Fibroblast of gingiva (primary cell): ENCODE measurements at regions not wholly inside any gene's neighbourhood (a gene's known extent, or its start where the extent isn't known, plus 50 kb on each side); places are given as distances from the start of the nearest gene placed in this dataset.

Source experiments
- DNase-seq: peaks from one replicate; pipeline ENCODE4 v3.0.0-alpha.2; 2011; ENCODE audit warnings: low read depth

DNA sequence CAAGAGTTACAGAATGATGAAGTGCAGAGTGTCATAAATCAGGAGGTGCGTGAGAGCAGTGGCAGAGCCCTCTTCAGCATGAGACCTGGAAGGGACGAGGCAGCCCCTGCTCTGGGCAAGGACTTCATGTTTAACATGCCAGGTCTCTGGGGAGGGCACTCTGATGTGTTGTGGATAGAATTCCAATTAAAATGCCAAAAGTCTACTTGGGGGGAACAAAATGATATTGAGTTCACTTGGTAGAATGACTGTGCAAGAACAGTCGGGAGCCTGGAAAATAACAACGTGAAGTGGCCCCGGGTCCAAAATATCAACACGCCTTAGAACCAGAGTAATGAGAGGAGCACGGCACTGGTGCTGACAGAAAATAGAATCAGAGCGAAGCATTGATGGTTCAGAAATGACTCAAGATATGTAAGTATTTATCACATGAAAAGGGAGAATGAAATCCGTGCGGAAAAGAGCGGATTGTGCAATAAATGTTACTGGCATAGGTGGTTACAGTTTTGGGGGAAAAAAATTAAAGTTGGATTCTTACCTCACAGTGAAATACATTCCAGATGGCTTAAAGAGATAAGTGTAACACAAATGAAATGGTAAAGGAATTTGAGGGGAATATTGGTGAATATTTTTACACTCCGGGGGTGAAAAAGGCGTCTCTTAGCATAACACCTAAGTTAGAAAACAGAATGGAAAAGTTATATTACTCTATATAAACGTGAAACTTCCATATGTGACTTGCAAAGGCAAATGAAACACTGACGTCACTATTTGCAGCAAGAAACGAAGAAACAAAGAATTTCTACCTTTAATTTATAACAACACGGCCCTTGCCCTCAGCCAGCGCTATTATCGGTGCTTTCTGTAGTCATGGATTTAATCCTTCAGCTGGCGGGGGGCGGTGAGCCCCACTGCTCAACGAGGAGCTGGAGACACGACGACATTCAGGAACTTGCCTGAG lies 159.4 kb upstream of the TWIST2 start:
- DNase-seq, result peak; percentile 30

DNA sequence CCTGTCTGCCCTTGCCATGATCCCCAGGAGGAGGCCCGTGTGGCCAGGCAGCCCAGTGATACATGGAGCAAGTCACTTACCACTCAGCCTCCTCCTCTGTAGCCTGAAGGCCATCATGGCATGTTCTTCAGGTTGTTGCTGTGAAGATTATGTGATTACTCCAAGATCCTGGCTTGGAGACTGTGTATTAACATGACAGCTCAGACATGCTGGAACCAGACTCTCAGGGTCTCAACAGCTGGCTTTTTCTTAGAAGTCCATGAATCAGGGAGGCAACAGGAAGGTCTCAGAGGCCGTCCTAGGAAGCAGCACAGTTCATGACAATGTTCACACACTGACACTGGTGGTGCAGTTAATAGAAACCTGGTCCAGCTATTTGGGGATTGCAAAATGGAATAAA lies 158.6 kb upstream of the TWIST2 start:
- DNase-seq, result no peak

DNA sequence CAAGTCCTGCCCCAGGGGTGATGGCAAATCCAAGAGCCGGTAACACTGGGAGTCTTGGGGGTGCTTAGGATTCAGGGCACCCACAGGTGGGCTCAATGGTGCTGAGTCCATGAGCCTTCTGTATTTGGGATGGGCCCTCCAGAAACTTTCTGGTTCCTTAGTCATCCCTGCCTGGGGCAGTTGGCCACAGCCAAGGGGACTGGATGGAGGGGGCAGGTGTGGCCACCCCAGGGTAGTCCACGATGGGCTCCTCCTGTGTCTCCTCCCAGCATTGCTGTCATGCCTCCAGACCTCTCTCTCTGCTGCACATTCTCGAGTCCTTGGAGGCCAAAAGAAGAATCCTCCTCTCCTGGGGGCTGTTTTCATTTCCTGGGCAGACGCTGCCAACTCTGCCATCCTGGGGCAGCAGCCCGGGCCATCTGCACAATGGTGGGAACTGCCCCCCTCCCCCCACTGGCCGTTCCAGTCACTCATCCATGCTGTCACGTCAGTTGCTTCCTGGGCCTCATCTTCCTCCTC lies 158.0 kb upstream of the TWIST2 start:
- no peak for DNase-seq

DNA sequence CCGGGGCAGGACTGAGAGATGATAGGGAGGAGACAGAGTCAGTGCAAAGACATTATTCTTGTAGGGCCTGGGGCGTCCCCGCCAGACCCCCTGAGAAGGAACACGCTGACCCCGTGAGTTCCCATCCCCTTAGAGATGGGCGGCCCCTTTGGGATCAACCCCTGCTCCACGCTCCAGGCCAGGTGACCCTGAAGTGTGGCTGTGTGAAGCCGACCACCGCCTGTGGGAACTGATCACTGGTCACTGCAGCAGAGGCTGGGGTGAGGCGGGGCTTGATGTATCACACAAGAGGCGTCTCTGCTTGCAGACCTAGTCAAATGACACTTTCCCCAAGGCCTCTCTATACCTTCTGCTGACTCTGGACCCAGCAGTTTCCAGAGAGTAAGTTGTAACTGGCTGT lies 157.4 kb upstream of the TWIST2 start:
- DNase-seq, result no peak

DNA sequence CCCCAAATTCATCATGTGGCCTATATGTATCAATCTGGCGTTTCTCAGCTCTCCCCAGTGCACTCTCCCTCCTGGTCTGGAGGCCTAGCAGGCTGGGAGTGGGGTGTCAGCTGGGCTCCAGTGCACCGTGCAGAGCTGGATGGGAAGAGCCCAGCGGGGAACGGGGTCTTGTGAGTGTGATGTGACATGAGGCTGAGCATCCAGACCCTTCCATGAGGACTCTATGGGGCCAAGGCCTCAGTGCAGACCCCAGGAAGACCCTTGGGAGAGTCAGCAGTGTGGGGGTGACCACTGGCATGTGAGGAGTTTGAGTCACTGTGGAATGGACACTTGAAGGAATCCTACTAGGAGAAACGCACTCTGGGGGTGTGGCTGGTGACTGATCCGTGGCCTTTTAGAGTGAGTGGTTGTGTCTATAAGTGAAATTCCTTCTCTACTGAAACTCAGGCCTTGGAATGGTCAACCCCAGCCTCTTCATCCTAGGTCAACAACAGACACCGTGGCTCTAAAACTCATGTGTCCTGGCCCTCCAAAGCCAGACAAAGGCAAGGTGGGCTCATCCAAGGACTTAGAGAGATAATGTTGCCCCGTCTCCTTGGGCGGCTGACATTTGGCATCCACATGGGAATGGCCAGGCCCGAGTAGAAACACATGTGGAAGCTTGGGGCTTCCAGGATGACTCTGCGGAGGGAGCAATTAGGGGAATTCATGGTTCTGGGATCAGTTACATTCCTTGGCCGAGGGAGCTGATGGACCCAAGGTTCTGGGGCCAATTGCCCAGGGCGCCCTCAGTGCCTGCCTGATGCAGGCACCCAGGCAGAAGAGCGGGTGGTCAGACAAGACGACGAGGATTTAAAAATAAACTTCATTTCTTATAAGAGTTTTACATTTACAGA lies 156.0 kb upstream of the TWIST2 start:
- peak; percentile 77 for DNase-seq

DNA sequence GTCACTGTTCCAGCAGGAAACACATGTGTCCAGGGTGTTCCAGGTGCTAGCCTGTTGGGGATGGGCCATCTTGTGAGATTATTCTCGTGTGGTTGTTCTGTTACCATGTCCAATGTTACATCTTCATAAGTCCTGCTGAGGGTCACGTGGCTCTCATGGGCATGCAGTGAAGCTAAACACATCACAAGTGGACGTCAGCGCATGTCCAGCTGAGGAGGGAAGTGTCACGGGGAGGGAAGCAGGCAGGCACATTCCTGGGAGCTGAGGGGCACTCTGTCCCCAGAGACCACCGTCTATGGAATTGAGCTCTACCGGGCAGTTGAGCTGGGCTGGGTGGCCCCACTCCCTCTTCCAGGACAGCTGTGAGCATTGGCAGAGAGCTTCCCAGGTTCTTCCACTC lies 155.3 kb upstream of the TWIST2 start:
- DNase-seq, result no peak

DNA sequence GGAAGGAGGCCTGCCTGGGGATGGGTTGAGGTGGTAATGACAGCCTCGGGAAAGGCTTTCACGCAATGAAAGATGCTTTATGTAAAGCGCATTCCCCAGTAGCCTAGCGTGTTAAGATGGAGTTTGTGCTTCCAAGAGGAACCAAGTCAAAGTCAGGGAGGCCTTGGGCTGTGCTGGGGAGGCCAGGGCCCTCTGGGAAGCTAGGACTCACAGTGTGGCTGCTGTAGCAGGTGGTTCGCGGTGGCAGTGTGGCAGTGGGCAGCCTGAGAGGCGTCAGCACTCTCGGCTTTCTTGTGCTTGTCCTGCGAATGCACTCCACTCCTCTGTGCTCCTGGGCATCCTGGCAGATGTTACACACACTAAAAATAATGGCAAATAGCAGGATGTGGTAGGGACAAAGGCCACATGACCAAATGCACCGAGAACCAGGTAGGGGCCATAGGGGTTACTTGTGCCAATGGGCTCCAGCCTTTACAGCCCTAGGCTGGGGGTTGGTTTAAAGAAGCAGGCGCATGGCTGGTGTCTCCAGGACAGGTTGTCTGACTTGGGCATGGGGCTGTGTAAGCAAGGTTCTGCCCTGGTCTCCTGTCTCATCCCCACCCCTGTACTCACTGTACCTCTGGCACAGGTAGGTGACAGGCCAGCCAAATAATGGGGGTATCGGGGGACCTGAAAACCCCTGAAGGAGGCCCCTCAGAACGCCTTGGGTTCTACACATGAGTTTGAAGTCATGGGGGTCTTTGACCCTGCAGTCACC lies 154.4 kb upstream of the TWIST2 start:
- DNase-seq, result no peak

DNA sequence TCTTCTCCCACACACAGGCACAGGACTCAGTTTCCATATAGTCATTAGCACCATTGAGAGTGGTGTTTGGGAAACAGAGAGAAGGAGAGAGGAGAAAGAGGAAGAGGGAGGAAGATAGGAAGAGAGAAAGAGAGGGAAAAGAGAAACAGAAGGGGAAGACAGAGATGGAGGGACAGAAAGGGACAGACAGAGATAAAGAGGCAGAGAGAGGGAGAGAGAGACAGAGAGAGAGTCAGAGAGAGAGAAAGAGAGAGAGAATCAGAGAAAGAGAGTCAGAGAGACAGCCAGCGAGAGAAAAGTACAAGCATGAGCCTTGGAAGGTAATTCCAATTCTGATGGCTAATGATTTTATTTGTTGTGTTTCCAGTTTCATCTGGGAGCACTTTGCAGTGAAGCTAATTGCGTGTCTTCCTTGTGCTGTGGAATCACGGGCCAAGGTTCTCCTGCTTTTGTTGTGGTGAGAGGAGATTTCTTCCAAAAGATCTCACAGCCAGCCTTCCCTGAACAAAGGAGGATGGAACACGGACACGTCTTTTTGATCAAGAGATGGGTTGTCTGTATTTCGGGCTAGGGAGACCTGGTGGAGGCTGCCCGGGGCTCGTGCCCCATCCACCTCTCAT lies 153.6 kb upstream of the TWIST2 start:
- no peak for DNase-seq

DNA sequence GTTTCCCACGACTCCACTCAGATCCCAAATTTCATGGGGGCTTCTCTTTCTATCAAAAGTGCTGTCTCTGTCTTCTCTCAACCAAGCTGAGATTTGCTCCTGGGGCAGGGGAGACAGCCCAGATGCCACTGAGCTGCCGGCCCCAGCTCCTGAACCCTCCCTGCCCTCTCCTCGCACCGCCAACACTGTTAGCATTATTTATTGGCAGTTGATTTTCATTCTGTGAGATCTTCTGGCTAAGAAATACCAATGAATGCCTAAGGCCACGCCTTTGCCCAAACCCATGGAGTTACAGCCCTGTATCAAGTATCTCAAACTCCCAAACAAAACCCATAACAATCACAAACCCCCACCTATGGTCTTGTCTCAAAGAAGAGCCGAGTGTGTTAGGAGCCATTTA lies 153.0 kb upstream of the TWIST2 start:
- no peak for DNase-seq

DNA sequence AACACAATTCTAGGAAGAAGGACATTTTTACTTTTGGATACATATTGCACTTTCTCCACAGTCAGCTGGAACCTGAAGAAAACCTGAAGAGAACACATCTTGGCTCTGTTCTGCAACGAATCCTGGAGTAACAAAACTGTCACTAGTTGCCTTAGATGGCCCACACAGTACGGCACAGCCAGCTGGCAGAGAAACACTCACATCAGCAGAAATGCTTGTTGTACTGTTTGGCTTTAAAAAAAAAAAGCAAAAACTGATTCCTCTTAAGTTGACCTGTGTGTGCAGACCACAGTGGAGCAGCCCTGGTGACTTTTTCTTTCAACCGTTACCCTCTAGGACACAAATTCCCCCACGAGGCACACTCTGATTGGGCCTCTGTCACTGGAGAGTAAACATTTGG lies 152.3 kb upstream of the TWIST2 start:
- DNase-seq, result no peak

DNA sequence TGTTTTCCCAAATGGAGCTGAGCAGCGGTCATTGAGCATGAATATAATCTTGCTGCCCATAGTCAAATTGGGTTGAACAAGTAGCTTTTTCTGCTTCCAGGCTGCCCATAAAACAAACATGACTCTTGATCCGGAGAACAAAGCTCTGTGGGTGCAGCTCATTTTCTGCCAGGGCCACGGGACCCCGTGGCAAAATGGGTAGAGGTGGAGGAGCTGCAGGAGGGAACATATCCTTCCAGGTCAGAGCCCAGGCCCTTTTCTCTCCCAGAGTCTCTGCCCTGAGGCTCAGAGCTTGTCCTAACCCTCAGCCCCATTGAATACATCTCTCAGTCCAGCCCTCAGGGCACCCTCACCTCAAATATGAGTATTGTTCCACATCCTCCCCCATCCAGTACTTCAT lies 151.6 kb upstream of the TWIST2 start:
- no peak for DNase-seq

DNA sequence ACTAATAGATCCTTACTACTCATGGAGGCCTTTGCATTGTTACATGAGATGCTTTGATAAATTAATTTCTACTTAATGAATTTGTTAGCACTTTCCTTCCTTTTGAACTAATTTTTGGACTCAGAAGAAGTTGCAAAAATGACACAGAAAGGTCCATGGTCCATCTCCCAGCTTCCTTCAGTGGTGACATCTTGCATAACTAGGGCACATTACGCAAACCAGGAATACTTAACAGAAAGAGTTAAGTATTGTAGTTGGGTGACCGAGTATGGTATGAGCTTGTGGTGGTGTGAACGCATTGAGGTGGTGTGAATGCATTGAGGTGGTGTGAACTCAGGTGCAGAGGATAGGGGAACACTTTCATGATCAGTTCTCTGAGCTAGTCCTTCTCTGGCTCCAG lies 151.1 kb upstream of the TWIST2 start:
- no peak for DNase-seq

DNA sequence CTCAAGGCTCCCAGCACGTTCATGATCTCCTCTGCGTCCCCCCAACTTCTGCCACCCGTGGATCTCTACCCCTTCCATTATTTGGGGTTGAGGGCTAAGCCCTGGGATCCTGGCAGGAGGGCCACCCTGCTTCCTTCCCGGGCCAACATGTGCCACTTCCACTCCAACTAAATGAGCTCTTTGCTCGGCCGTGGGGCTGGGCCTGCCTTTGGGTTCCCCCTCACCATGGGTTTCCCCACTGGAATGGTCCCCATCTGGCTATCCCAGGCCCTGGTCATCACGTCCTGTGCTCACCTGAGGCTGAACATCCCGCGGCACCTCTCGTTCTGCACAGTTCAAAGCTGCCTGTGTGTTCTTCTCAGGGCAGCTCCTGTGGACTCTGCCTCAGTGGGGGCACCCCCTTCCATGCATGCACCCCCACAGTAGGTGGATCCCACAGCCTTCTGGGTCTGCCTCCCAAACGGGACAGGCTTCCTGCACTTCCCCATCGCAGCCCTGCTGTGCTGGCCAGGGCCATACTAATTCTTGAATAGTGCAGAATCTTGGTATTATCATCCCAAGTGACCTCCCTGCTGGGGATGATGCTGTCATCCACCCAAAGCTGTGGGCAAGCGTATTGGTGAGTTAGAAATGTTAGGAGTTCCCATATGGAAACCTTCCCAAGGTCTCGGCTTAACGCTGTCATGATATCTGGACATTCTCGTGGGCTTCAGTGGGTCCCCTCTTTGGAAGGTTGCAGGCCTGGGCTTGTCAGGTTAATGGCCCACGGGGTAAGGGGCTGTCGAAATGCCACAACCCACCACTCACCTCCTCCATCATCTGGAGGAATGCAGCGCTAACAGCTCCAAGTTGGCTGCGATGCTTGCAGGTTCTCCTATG lies 150.5 kb upstream of the TWIST2 start:
- DNase-seq, result no peak

DNA sequence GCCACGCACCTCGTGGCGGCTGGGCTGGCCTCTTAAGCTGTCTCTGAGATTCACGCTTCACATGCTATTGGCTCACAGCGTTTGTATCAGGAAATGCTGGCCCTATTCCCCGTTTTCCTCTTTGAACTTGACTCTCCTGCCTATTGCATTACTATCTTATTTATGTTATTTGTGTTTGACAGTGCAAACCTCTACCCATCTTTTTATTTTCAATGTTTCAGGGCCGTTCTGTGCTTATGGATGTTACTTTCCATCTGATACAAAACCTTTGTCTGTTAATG lies 149.9 kb upstream of the TWIST2 start:
- no peak for DNase-seq

DNA sequence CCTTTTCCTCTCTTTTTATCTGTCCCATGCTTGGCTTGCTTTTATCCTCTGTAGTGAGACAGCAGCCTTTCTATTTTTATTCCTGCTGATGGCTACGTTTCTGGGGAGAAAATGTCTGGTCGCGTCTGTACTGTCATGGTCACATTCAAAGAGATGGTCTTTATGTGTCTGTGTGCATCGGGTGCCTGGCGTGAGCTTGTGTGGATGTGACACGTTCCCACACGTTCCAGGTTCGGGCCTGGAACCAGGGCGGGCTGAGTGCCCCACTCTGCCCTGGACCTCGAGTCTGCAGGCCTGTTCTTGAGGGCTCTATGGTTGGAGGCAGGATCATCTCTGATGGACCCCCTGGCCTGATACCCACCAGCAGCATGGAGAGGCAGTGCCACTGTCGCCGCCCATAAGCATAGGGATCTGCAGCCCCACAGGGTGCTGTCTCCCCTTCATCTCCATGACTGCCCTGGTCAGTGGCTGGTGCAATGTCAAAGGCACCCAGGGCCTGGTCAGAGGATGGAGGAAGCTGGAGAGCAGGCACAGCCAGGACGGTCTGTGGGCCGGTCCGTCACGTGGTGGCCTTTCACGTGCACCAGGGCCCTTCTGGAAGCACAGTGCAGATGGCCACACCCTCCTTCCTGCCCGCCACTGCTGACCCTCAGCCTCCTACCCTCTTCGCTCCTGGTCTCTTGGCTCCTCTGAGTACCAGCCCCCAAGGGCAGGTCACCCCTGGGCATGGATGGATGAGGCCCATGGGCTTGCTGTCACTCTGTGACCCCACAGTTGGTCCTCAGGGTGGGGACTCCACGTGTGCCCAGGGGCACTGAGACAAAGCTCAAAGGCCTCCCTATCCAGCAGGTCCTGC lies 149.2 kb upstream of the TWIST2 start:
- DNase-seq, result no peak

DNA sequence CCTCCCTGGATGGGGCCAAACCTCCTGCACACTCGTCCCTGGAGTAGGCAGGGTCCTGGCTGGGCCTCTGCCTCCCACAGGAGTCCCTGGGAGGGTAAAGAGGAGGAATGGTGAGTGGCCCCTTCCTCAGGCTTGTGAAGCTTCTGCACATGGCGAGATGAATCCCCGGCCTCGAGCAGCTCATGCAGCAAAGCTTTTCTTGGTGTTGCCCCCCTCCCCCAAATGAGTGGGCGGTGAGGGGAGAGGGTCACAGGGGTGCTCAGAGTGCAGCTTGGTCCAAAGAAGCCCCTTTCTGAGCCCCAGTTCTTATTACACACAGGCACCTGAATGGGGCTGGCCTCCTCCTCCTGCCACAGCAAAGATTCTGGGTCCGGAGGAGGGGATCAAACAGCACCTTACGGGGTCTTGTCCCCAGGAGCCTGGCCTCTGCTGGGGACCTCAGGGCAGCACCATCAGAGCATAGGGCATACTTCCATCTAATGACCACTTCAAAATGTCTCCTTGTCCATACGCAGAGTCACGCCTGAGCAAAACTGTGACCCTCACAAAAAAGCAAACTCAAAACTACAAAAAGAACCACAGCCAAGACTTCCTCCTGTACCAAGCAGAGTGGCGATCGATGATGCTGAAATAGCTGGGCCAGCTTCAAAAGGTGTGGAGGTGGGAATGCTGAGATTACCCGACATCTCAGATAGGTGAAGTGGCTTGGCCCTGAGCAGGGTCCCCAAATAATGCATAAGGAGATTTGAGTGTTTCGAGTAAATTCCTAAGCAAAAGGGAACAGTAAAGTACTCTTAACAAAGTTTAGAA lies 148.4 kb upstream of the TWIST2 start:
- DNase-seq, result no peak

DNA sequence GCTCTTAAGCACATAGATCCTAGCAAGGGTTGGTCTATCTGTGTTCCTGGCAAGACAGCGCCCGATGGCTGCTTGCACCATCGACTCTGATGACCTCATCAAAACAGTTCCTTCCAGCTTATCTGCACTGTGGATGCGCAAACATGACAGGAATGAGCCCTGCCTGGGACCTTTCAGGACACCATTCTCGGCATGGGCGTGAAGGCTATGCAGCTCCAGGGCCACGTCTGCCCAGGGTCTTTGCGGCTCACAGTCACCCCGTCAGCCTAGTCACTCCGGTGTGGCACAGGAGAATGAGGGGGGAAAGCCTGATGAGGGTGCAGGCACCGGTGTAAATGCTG lies 147.8 kb upstream of the TWIST2 start:
- DNase-seq, result no peak

DNA sequence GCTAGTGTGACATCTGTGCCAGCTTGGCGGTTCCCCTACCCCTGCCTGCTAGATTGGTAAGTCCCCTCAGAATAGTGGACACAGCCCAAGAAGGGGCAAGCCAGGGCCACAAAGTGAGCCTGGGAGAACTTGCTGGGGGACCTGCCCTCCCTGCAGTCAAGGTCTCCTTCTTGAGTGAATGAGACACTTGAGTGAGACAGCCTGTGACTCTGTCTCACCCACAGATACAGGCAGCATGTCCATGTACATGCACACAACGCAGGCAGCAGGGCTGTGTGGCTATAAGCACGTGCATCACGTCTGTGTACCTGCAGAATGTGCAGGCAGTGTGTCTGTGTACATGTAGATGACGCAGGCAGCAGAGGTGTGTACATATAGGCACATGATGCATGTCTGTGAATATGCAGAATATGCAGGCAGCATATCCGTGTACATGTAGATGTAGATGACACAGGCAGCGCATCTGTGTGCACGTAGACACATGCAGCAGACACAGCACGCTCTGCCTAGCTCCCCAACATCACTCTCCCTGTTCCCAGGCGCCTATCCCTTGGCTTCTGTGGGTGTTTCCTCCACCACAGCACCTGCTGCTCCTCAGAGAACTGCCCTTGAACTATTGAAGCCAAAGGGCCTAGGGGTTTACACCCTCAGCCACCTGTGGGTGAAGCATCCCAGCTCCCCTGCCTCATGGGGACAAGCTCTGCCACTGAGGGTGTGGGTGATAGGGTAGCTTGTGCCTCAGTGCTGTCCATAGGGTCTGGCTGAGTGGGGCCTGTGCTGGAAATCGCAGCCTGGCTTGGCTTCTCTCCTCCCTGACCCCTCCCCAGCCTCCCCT lies 147.2 kb upstream of the TWIST2 start:
- no peak for DNase-seq
